GM10266 (cell line): ENCODE measurements at regions not wholly inside any gene's neighbourhood (a gene's known extent, or its start where the extent isn't known, plus 50 kb on each side); places are given as distances from the start of the nearest gene placed in this dataset.

ENCODE experiments used
- DNase-seq: peaks from one replicate; pipeline ENCODE4 v3.0.0; 2012; ENCODE audit errors: extremely low spot score
- CTCF ChIP-seq: IDR thresholded peaks from 2 replicates; pipeline ENCODE4 v1.5.1; 2012; ENCODE audit warnings: mild to moderate bottlenecking, low read depth; ENCODE audit not compliant: control insufficient read depth, insufficient read depth; ENCODE audit errors: missing control alignments

GRCh38 chr16:86095906-86096485, 197.0 kb downstream of the IRF8 start:
- TF ChIP-seq CTCF, result no peak

GRCh38 chr16:86096850-86097249, 197.9 kb downstream of the IRF8 start:
- no peak for TF ChIP-seq CTCF
- no peak for DNase-seq

More at GRCh38 chr16:86095906-86096485, 197.0 kb downstream of the IRF8 start:
- DNase-seq, result no peak

GRCh38 chr16:86099326-86099725, 200.4 kb downstream of the IRF8 start:
- DNase-seq, result no peak

GRCh38 chr16:86100205-86101136, 201.5 kb downstream of the IRF8 start:
- no peak for DNase-seq
- TF ChIP-seq CTCF, result no peak

More at GRCh38 chr16:86099326-86099725, 200.4 kb downstream of the IRF8 start:
- TF ChIP-seq CTCF, result no peak

GRCh38 chr16:86101137-86101896, 202.4 kb downstream of the IRF8 start:
- no peak for TF ChIP-seq CTCF

GRCh38 chr16:86101897-86102157, 202.9 kb downstream of the IRF8 start:
- no peak for DNase-seq
- no peak for TF ChIP-seq CTCF

More at GRCh38 chr16:86101137-86101896, 202.4 kb downstream of the IRF8 start:
- DNase-seq, result no peak
